GM19463 (cell line): ENCODE measurements at regions not wholly inside any gene's neighbourhood (a gene's known extent, or its start where the extent isn't known, plus 50 kb on each side); places are given as distances from the start of the nearest gene placed in this dataset.
"Not testable (repeated sequence)": the region's sequence is repeated elsewhere in the genome, so short reads cannot be mapped to it uniquely, and the experiment has no call there.

Experiments
- ATAC-seq: cut with Tn5 transposase; IDR thresholded peaks from one replicate; pipeline ENCODE4 v1.9.1; 2021; ENCODE audit warnings: mild to moderate bottlenecking, moderate library complexity; ENCODE audit not compliant: unreplicated experiment

GRCh38 chr13:73647417-73647816 lies 486.8 kb downstream of the KLF12 start:
- no peak for ATAC-seq

- ATAC-seq: not testable (repeated sequence)
Observed at GRCh38 chr13:73640476-73641179, 493.6 kb downstream of the KLF12 start.

- no peak for ATAC-seq
Observed at GRCh38 chr13:73635166-73635787, 498.9 kb downstream of the KLF12 start.

DNA sequence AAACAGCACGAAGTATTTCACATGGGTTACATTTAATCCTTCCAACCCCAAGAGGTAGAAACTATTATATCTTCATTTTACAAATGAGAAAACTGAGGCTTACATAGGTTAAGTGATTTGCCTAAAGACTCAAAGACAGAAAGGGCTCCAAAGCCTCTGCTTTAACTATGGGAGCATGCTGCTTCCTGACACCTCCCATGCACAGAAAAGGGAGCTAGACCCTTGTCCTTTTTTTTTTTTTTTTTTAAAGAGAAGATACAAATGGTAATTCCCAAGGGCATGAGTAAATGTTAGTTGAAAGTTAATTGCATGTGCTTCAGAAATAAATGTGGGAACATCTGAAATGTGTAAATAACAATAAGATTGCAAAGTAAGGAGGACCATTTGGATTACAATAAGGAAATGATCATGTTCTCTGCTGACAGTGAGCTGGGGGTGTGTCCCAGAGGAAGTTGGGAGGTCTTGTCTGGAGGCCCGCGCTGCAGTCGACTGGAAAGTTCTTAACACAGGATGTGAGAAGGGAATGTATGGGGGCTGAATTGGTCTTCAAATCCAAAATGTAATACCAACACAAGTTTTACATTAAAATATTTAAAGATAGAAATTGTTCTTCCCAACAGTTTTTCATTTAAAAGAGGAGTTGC lies 500.3 kb downstream of the KLF12 start:
- ATAC-seq: no peak

GRCh38 chr13:73631411-73631810 lies 502.8 kb downstream of the KLF12 start:
- ATAC-seq: no peak

DNA sequence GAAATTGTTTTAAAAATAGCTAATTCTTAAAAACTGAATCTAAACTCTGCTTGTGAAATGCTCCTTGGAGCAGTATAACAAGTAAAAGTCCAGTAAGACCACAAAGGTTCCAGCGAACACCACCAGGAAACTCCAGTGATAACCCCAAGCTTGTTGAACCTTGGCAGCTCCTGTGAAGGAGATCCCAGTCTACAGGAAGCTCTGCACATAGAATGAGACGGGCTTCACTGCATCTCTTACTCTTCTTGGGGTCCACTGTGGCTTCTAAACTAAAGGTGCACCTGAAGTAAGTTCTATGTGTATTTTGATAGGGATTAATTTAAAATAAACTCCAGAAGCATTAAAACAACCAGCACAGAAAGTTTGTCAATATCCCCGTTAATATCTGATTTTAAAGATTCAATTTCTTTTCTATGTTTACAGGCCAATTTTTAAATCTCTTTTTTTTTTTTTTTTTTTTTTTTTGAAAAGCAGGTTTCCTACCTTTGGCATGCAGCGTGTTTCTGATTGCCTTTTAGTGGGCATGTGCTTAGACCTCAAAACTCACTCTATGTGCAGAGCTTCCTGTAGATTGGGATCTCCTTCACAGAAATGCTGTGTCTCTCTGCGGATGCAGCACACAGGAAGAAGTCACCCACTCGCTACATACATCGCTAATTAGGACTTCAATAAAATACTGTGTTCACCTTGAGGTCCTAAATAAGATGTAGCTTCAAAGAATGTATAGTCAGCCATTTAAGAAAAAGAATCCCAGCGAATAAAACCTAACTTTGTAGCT lies 508.5 kb downstream of the KLF12 start:
- no peak for ATAC-seq

- ATAC-seq: no peak
Observed at GRCh38 chr13:73623281-73623680, 510.9 kb downstream of the KLF12 start.

GRCh38 chr13:73622381-73622780 lies 511.8 kb downstream of the KLF12 start:
- no peak for ATAC-seq

DNA sequence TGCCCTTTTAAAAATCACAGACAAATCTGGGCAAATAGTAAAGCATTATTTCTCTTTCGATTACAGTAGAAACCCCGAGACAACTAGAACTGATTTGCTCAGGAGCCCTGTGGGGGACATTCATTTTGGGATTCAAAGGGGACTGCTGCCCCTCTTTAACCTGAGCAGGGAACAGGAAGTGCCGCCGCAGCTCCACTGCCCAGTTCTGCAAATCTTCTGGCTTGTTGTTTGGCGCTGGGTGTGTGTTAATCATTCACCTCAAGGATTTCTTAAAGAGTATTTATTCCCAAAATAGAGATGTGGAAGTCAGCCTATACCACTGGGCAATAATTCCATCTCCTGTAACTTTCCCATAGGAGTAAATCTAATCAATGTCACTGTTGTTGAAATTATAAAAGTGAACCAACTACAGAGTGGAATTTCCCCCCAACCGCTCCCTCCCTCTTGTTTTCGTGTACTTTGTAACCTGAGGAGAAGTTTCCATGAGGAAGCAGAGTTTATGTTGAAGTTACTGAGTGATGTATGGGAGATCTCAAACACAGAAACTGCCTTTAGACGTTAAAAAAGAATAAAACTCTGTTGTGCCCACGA lies 515.8 kb downstream of the KLF12 start:
- ATAC-seq: no peak

DNA sequence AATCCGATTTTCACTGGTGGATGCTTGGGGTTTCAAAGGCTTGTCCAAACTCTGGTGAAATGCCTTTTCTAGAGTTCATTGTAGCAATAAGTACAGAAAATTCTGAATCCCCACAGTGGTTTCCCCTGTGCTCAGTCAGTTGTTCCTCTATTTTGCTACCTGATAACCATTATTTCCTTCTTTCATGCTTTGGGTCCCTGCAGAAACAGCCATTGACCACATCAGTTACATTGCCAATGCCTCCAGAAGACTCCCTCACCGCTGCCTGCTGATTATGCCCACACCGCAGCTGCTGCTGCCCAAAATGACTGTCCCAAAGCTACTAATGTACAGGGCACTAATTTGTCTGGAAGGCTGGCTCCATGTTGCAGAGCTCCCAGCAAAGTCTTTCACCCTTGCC lies 517.3 kb downstream of the KLF12 start:
- no peak for ATAC-seq

DNA sequence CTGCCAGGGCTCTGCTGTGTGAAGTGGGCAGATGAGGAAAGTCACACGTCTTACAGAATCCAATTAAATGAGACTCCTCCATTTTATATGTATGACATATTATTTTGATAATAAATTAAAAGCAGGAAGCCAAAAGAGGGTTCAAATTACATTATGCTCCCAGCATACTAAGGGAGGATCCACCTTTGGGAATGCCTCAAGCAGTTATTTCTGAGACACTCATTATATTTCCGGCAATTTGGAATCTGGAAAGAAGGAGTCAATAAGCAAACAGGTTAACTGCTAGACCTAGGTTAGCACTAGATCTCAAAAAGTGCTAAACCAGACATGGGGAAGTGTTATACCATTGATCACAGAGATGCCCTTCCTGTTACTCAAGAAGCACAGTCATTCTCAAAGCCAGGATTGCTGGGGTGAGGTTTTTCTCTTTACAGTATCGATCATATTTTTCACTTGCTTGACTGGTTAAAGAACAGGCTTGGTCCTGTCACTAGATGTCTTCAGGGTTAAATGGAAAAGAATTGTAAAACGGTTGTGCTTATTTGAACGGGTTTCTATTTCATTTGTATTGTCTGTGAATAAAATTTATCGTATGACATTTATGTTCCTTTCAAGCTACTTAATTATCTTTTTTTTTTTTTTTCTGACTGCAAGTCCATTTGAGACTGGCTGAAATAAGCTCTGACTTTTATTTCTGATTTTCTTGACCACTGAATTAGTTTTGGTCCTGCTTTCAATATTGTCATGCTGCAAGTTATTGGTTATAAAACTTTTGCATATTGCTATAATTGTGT lies 523.2 kb downstream of the KLF12 start:
- ATAC-seq: no peak

DNA sequence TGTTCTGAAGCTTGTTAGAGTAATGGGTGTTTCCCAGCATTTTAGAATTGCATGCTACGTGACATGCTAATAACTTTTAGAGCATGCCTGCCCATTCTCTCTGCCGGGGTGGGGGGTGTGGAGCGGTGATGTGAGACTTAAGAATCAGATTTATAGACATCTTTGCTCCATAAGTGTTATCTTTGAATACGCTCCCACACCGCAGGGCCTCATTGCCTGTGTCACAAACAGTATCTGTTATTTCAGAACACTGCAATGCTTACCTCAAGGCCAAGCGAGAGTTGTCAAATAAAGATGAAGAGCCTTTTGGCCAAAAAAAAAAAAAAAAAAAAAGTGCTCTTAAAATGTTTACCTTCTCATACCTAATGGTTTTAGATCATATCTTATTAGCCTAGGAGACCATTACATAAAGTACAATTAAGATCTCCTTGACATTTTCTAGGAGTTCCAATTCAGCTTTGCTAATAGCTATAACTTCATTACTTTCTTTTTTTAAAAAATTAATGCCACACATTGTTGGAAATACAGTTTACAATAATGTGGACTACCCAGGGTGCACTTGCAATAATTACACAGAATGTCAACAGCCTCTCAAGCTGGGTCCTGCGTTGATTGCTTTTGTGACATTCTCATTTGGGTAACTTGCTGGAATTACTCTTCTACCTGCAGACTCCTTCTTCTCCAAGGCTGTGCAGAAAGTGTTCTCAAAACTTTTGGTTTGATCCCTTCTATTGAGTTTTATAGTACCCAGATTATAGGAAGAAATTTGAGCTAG lies 525.3 kb downstream of the KLF12 start:
- ATAC-seq: no peak

GRCh38 chr13:73608157-73608516 lies 526.1 kb downstream of the KLF12 start:
- no peak for ATAC-seq

DNA sequence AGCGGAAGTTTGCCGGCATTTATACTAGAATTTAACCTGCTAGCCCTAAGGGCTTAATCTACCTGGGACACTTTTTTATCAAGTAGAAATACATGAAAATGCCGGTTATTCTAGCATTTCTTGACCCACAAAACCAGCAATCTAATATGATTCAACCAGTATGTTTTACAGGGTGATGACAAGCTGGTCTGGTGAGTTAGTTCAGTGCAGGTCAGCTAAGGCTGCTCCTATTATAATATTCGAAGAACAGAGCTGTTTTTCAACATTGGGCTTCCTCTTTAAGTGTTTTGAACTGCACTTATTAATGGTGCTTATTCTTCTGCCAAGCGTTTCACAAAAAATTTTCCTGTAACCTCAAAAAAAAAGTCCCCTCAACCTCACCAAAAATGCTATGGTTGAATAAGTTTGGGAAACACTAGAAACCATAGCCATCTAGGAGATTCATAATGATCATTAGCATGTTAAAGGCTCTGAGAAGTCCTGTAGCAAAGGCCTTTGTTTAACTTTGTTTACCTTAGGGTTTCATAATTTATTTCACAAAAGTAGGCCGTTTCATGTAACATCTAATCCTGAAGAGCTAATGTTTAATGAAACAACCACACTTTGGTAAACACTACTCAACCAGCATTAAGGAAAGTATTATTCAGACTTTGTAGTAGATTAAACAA lies 526.6 kb downstream of the KLF12 start:
- ATAC-seq: no peak

- ATAC-seq: no peak
Observed at GRCh38 chr13:73603646-73604045, 530.6 kb downstream of the KLF12 start.

DNA sequence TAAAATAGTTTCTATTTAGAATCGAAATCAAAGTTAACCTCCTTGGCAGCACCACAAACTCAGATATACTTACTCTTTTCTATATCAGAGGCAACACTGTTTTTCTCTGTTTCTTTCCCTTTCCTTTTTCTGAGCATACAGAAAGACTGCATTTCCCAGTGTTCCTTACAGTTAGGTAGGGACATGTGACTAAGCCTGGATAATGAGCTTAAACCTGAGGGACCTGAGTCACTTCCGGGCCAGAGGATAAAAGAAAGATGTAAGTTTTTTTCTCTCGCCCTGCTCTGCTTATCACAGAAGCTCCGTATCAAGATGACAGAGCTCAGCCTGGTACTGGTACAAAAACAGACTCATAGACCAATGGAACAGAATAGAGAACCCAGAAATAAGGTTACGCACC lies 531.9 kb downstream of the KLF12 start:
- no peak for ATAC-seq

- no peak for ATAC-seq
Observed at GRCh38 chr13:73601708-73602107, 532.5 kb downstream of the KLF12 start.

DNA sequence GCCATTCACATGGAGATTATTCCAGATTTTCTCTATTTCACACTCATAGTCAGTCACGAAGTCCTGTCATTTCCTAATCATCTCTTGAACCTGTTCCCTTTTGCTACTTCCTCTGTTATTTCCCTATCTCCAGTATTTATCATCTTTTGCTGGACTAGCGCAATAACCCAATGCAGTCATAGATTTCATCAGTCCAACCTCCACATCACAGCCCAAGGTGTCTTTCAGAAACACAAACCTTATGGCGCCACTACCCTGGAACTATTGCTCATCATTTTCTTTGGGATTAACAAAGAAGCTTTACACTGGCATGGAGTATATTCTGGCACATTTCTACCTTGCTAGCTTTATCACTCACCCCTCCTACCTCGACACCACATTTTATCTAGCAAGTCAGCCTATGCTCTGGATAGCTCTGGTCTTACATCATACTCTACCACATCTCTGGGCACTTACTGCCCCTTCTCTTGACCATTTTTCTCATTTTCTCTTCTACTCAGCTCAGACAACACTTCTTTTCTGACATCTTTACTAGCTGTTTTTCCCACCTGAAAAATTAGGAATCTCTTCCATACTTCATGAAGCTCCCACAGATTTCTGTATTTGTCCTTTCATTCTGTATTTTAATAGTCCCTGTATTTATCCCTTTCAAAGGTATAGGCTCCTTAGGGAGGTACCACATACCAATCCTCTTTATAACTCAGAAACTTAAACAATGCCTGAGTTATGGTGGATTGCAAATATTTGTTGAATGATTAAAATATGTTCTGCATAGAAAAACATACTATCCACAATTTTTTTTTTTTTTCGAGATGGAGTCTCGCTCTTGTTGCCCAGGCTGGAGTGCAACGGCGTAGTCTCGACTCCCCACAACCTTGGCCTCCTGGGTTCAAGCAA lies 534.7 kb downstream of the KLF12 start:
- no peak for ATAC-seq
